Endodermal cell (in vitro differentiated cells): ENCODE measurements at regions not wholly inside any gene's neighbourhood (a gene's known extent, or its start where the extent isn't known, plus 50 kb on each side); places are given as distances from the start of the nearest gene placed in this dataset.
A peak's percentile ranks its signal among the peaks of the same experiment; 100 is the strongest.
"Not testable (repeated sequence)": the region's sequence is repeated elsewhere in the genome, so short reads cannot be mapped to it uniquely, and the experiment has no call there.

Experiments used
- DNase-seq: peaks from one replicate; pipeline ENCODE4 v3.0.0-alpha.2; 2017
- H3K27ac ChIP-seq: 2 replicates; pipeline ENCODE4 v1.5.1; 2013; ENCODE audit warnings: mild to moderate bottlenecking, low read depth, low read length, moderate library complexity
- H3K27me3 ChIP-seq: 2 replicates; pipeline ENCODE4 v1.6.1; 2013; ENCODE audit warnings: mild to moderate bottlenecking, low read length, moderate library complexity; ENCODE audit not compliant: insufficient read depth, control insufficient read depth, poor library complexity, severe bottlenecking
- H3K36me3 ChIP-seq: 2 replicates; pipeline ENCODE4 v1.7.0; 2013; ENCODE audit warnings: mild to moderate bottlenecking, low read length, moderate library complexity; ENCODE audit not compliant: control insufficient read depth, insufficient read depth
- H3K4me1 ChIP-seq: one replicate; pipeline ENCODE4 v1.7.0; 2013; ENCODE audit warnings: low read length; ENCODE audit not compliant: control insufficient read depth, insufficient read depth
- H3K4me3 ChIP-seq: 2 replicates; pipeline ENCODE4 v1.5.1; 2013; ENCODE audit warnings: mild to moderate bottlenecking, low read length, moderate library complexity
- H3K9ac ChIP-seq: 2 replicates; pipeline ENCODE4 v1.6.1; 2013; ENCODE audit warnings: mild to moderate bottlenecking, low read length, moderate library complexity; ENCODE audit not compliant: poor library complexity, severe bottlenecking; ENCODE audit errors: extremely low read depth
- H3K9me3 ChIP-seq: 2 replicates; pipeline ENCODE4 v1.6.1; 2013; ENCODE audit warnings: mild to moderate bottlenecking, low read length, moderate library complexity; ENCODE audit not compliant: control insufficient read depth
- H3K27ac Mint-ChIP-seq: 2 replicates; pipeline ENCODE4 v1.8.0; 2020; ENCODE audit warnings: mixed read lengths
- H3K27me3 Mint-ChIP-seq: 2 replicates; pipeline ENCODE4 v1.8.0; 2021; ENCODE audit warnings: mild to moderate bottlenecking, mixed read lengths; ENCODE audit not compliant: insufficient read depth
- H3K36me3 Mint-ChIP-seq: 2 replicates; pipeline ENCODE4 v1.8.0; 2020; ENCODE audit warnings: low read depth, mixed read lengths
- H3K4me1 Mint-ChIP-seq: 2 replicates; pipeline ENCODE4 v1.8.0; 2020; ENCODE audit warnings: mixed read lengths
- H3K4me3 Mint-ChIP-seq: 2 replicates; pipeline ENCODE4 v1.8.0; 2020; ENCODE audit warnings: mild to moderate bottlenecking, moderate library complexity, mixed read lengths
- H3K9me3 Mint-ChIP-seq: 2 replicates; pipeline ENCODE4 v1.8.0; 2020; ENCODE audit warnings: mild to moderate bottlenecking, mixed read lengths
- WGBS, 2 experiments: methylation state at CpG; one replicate each; pipeline versions ENCODE4 v1.1.5 to v1.1.7; 2013; ENCODE audit warnings: missing lambda C conversion rate in 2 of 2, mixed read lengths in 1 of 2; ENCODE audit not compliant: insufficient coverage in 1 of 2, insufficient read length in 1 of 2; 5-methylcytosine and 5-hydroxymethylcytosine counted together

- H3K9me3 Mint-ChIP-seq = peaks cover 50% of the 10 kb centered on the region
- H3K27me3 ChIP-seq, H3K36me3 Mint-ChIP-seq, H3K36me3 ChIP-seq, H3K4me3 Mint-ChIP-seq, H3K27me3 Mint-ChIP-seq, H3K27ac Mint-ChIP-seq, H3K9me3 ChIP-seq, H3K27ac ChIP-seq, H3K4me3 ChIP-seq, H3K4me1 ChIP-seq, H3K9ac ChIP-seq, DNase-seq, H3K4me1 Mint-ChIP-seq: not testable (repeated sequence)
- 80 to 100% methylated on average over 4 to 6 of the region's 6 CpGs for WGBS, 2 experiments
Measured at GRCh38 chr20:30719415-30720199, 537.9 kb upstream of the DEFB115 start.

- H3K4me1 Mint-ChIP-seq, H3K36me3 Mint-ChIP-seq, H3K9me3 ChIP-seq, H3K27me3 ChIP-seq, H3K36me3 ChIP-seq, H3K27me3 Mint-ChIP-seq, H3K27ac Mint-ChIP-seq, DNase-seq, H3K4me1 ChIP-seq, H3K27ac ChIP-seq: not testable (repeated sequence)
- H3K4me3 Mint-ChIP-seq = peak overlapping the region; percentile 42
- H3K9ac ChIP-seq = peak overlapping the region; percentile 25
- WGBS, 2 experiments = 9 to 12% methylated on average over 8 to 26 of the region's 27 CpGs
- peak overlapping the region; percentile 65 for H3K4me3 ChIP-seq
- H3K9me3 Mint-ChIP-seq = peaks cover 60% of the 10 kb centered on the region
Measured at GRCh38 chr20:30723511-30723910, 534.0 kb upstream of the DEFB115 start.

DNA sequence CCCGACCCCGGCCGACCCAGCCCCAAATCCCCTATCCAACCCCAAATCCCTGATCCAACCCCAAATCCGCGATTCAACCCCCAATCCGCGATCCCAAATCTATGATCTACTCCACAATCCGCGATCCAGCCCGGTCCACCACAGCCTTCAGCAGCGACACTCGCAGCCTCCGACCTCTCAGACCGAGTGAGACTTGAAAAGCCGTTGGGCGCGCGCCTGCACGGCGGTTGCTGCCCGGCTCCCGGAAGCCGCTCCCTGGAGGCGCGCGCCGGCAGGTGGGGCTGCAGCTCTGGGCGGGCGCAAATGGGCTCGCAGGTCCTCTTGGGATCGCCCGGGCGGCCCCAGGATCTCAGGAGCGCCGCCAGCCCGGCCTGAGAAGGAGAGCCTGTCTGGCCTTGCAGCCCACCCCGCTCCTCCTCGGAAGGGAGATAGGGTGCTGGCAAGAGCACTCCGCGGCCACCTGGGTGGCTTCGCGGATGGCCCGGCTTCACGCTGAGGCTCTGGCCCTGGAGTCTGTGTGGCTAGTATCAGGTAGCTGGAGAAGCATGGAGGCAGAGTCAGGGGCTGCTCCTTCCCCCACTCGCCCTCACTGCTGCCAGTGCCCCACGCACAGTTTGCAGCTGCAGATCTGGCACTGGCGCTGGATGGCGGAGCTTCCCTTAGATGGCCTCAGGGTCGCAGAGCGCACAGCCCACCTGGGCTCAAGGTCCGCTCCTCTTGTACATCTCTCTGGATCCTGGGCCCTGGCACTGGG, 533.4 kb upstream of the DEFB115 start:
- not testable (repeated sequence) for H3K4me1 Mint-ChIP-seq, H3K27me3 ChIP-seq, H3K27ac ChIP-seq, DNase-seq, H3K27ac Mint-ChIP-seq, H3K36me3 ChIP-seq, H3K36me3 Mint-ChIP-seq, H3K4me1 ChIP-seq, H3K27me3 Mint-ChIP-seq, H3K9me3 ChIP-seq
- Mint-ChIP-seq H3K4me3 (peak overlapping the region; percentile 42), H3K9me3 (peaks cover 59% of the 10 kb centered on the region)
- WGBS, 2 experiments = 22 to 98% methylated on average over 6 to 51 of the region's 51 CpGs
- H3K4me3 ChIP-seq = peak overlapping the region; percentile 65
- H3K9ac ChIP-seq = peak overlapping the region; percentile 25

GRCh38 chr20:30724688-30725074, 532.8 kb upstream of the DEFB115 start:
- H3K9me3 Mint-ChIP-seq = peaks cover 56% of the 10 kb centered on the region
- not testable (repeated sequence) for H3K4me1 Mint-ChIP-seq, H3K27ac ChIP-seq, H3K4me3 Mint-ChIP-seq, H3K9ac ChIP-seq, H3K9me3 ChIP-seq, H3K36me3 ChIP-seq, H3K27ac Mint-ChIP-seq, H3K27me3 Mint-ChIP-seq, H3K4me3 ChIP-seq, H3K36me3 Mint-ChIP-seq, H3K27me3 ChIP-seq, H3K4me1 ChIP-seq, DNase-seq
- WGBS, 2 experiments = 96 to 100% methylated on average over 4 to 24 of the region's 24 CpGs

- not testable (repeated sequence) for H3K27me3 Mint-ChIP-seq, H3K9ac ChIP-seq
Measured at GRCh38 chr20:30725188-30725587, 532.3 kb upstream of the DEFB115 start.

DNA sequence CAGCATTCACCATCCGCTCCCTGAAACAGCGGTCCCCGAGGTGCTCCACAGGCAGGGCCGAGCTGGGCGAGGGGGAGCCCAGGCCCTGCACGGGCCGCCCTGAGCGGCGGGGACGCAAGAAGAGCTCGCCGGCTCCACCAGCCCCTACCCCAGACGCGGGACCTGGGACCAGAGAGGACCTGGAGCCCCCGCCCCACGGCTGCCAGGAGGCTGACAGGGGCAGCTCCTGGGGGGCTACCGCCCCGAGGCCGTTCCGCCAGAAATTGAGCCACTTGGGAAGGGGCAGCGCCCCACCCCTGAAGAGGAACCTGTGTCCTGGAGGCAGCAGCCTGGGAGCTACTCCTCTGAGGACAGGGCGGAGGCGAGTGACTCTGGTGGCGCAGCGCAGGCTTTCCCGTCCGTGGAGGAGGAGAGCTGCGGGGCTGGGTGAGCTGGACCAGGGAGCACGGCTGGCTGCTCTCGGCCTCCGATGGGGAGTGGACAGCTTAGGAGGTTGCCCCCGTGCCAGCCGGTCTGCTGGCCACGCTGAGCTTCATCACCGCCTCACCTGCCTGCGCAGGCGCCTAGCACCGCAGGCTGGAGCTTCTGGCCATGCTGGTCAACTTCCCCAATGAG, 529.1 kb upstream of the DEFB115 start:
- not testable (repeated sequence) for H3K27ac Mint-ChIP-seq, DNase-seq
- peaks cover 69% of the 10 kb centered on the region for H3K9me3 Mint-ChIP-seq

More at GRCh38 chr20:30725188-30725587, 532.3 kb upstream of the DEFB115 start:
- not testable (repeated sequence) for H3K4me1 ChIP-seq, H3K27me3 ChIP-seq, DNase-seq, H3K36me3 ChIP-seq, H3K4me1 Mint-ChIP-seq, H3K4me3 ChIP-seq, H3K27ac ChIP-seq, H3K4me3 Mint-ChIP-seq, H3K27ac Mint-ChIP-seq, H3K9me3 ChIP-seq, H3K36me3 Mint-ChIP-seq
- 80 to 94% methylated on average over 1 to 19 of the region's 19 CpGs for WGBS, 2 experiments
- peaks cover 56% of the 10 kb centered on the region for H3K9me3 Mint-ChIP-seq

More for the DNA sequence above, 529.1 kb upstream of the DEFB115 start:
- H3K4me3 Mint-ChIP-seq, H3K36me3 ChIP-seq, H3K4me1 ChIP-seq, H3K9ac ChIP-seq, H3K4me1 Mint-ChIP-seq, H3K4me3 ChIP-seq, H3K27me3 Mint-ChIP-seq, H3K9me3 ChIP-seq, H3K36me3 Mint-ChIP-seq, H3K27me3 ChIP-seq, H3K27ac ChIP-seq: not testable (repeated sequence)
- 91 to 95% methylated on average over 23 to 38 of the region's 38 CpGs for WGBS, 2 experiments
